Liver (tissue), 3 donors: ENCODE measurements at regions not wholly inside any gene's neighbourhood (a gene's known extent, or its start where the extent isn't known, plus 50 kb on each side); places are given as distances from the start of the nearest gene placed in this dataset.

Experiments
- GABPA ChIP-seq, 2 donors: IDR thresholded peaks in 1 of 2; conservative IDR thresholded peaks in 1 of 2; 2 replicates each; pipeline ENCODE4 v1.6.1; 2016; ENCODE audit warnings: antibody characterized with exemption in 2 of 2, mild to moderate bottlenecking in 1 of 2, moderate library complexity in 1 of 2
- JUND ChIP-seq, 2 donors: IDR thresholded peaks; 2 replicates each; pipeline ENCODE4 v1.6.1; 2016; ENCODE audit warnings: antibody characterized with exemption in 2 of 2
- TAF1 ChIP-seq: conservative IDR thresholded peaks from 2 replicates; pipeline ENCODE4 v1.6.1; 2016; ENCODE audit warnings: antibody characterized with exemption, mild to moderate bottlenecking
- YY1 ChIP-seq: IDR thresholded peaks from 2 replicates; pipeline ENCODE4 v1.6.1; 2016; ENCODE audit warnings: antibody characterized with exemption, mild to moderate bottlenecking
- TF ChIP-seq, protein P1 (sequence below): fragments of 150-350 bp; IDR thresholded peaks from 2 replicates; pipeline ENCODE4 v1.5.1; 2017; ENCODE audit warnings: improper control_type of control experiment, low read depth, low read length; ENCODE audit not compliant: missing input control
- TF ChIP-seq, protein P2 (sequence below): IDR thresholded peaks from 2 replicates; pipeline ENCODE4 v1.6.1; 2016; ENCODE audit warnings: antibody characterized with exemption
- TF ChIP-seq, protein P3 (sequence below): IDR thresholded peaks from 2 replicates; pipeline ENCODE4 v1.6.1; 2016; ENCODE audit warnings: antibody characterized with exemption
- TF ChIP-seq, protein P4 (sequence below): IDR thresholded peaks from 2 replicates; pipeline ENCODE4 v1.6.1; 2016; ENCODE audit warnings: antibody characterized with exemption, mild to moderate bottlenecking
- donor health status: healthy.
- donor health status: healthy.

DNA sequence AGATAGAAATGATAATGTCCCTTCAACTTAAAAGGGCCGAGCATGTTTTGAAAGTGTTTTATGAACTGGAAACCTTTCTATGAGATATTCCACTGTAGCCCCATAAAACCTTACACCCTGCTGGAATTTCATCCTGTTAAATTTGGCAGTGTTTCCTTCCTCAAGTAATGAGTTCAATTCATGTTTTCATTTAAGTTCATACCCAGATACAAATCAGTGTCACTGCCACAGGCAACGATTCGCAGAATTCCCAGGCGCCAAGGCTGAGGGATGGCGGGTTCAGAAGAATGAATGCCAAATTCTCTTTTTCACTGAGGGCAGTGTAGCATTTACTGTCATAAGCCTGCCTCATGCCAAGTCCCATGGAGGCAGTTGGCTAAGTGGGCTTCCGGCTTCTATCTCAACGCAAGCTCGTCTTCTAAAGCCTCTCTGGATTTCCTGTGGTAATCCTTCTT, 511.8 kb upstream of the ID4 start:
- TF ChIP-seq GABPA (IDR thresholded peaks at IDR 0.05 in 1 of 2, conservative IDR thresholded peaks at IDR 0.05 in 1 of 2) (no peak), TAF1 (no peak), JUND (IDR thresholded peaks at IDR 0.05) (no peak), YY1 (no peak)
- TF ChIP-seq, protein P1, sequence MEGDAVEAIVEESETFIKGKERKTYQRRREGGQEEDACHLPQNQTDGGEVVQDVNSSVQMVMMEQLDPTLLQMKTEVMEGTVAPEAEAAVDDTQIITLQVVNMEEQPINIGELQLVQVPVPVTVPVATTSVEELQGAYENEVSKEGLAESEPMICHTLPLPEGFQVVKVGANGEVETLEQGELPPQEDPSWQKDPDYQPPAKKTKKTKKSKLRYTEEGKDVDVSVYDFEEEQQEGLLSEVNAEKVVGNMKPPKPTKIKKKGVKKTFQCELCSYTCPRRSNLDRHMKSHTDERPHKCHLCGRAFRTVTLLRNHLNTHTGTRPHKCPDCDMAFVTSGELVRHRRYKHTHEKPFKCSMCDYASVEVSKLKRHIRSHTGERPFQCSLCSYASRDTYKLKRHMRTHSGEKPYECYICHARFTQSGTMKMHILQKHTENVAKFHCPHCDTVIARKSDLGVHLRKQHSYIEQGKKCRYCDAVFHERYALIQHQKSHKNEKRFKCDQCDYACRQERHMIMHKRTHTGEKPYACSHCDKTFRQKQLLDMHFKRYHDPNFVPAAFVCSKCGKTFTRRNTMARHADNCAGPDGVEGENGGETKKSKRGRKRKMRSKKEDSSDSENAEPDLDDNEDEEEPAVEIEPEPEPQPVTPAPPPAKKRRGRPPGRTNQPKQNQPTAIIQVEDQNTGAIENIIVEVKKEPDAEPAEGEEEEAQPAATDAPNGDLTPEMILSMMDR = no peak
- TF ChIP-seq, protein P2, sequence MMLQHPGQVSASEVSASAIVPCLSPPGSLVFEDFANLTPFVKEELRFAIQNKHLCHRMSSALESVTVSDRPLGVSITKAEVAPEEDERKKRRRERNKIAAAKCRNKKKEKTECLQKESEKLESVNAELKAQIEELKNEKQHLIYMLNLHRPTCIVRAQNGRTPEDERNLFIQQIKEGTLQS = no peak
- TF ChIP-seq, protein P3, sequence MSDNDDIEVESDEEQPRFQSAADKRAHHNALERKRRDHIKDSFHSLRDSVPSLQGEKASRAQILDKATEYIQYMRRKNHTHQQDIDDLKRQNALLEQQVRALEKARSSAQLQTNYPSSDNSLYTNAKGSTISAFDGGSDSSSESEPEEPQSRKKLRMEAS = no peak
- TF ChIP-seq, protein P4, sequence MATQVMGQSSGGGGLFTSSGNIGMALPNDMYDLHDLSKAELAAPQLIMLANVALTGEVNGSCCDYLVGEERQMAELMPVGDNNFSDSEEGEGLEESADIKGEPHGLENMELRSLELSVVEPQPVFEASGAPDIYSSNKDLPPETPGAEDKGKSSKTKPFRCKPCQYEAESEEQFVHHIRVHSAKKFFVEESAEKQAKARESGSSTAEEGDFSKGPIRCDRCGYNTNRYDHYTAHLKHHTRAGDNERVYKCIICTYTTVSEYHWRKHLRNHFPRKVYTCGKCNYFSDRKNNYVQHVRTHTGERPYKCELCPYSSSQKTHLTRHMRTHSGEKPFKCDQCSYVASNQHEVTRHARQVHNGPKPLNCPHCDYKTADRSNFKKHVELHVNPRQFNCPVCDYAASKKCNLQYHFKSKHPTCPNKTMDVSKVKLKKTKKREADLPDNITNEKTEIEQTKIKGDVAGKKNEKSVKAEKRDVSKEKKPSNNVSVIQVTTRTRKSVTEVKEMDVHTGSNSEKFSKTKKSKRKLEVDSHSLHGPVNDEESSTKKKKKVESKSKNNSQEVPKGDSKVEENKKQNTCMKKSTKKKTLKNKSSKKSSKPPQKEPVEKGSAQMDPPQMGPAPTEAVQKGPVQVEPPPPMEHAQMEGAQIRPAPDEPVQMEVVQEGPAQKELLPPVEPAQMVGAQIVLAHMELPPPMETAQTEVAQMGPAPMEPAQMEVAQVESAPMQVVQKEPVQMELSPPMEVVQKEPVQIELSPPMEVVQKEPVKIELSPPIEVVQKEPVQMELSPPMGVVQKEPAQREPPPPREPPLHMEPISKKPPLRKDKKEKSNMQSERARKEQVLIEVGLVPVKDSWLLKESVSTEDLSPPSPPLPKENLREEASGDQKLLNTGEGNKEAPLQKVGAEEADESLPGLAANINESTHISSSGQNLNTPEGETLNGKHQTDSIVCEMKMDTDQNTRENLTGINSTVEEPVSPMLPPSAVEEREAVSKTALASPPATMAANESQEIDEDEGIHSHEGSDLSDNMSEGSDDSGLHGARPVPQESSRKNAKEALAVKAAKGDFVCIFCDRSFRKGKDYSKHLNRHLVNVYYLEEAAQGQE = no peak
